GM23338 (cell line): ENCODE measurements at regions not wholly inside any gene's neighbourhood (a gene's known extent, or its start where the extent isn't known, plus 50 kb on each side); places are given as distances from the start of the nearest gene placed in this dataset.

Source experiments
- CREB1 ChIP-seq: fragments of 250-450 bp; sonication (Bioruptor Pico); IDR thresholded peaks from 2 replicates; pipeline ENCODE4 v1.5.0; 2020; ENCODE audit warnings: low read depth, mild to moderate bottlenecking, moderate library complexity
- EZH2 ChIP-seq: fragments of 200-600 bp; sonication (generic); IDR thresholded peaks from one replicate; pipeline ENCODE4 v1.8.0; 2017; ENCODE audit warnings: antibody characterized with exemption, mild to moderate bottlenecking, low read depth; ENCODE audit not compliant: unreplicated experiment
- EZH2phosphoT487 ChIP-seq: fragments of 200-600 bp; sonication (generic); IDR thresholded peaks from one replicate; pipeline ENCODE4 v1.8.1; 2018; ENCODE audit warnings: antibody characterized with exemption; ENCODE audit not compliant: unreplicated experiment
- POLR2AphosphoS5 ChIP-seq: IDR thresholded peaks from 2 replicates; pipeline ENCODE4 v1.6.1; 2016; ENCODE audit warnings: antibody characterized with exemption, low read depth
- TF ChIP-seq, protein P1 (sequence below), 2 experiments: fragments of 200-600 bp in 1 of 2; sonication (generic) in 1 of 2; conservative IDR thresholded peaks; 2 replicates each; pipeline versions ENCODE4 v1.5.1 to v1.6.1; 2016 to 2017; ENCODE audit warnings: antibody characterized with exemption in 2 of 2, low read depth in 2 of 2, mild to moderate bottlenecking in 2 of 2, moderate library complexity in 1 of 2
- TF ChIP-seq, protein P2 (sequence below): IDR thresholded peaks from one replicate; pipeline ENCODE4 v1.6.1; 2018; ENCODE audit warnings: antibody characterized with exemption; ENCODE audit not compliant: unreplicated experiment
- TF ChIP-seq, protein P3 (sequence below): IDR thresholded peaks from 2 replicates; pipeline ENCODE4 v1.6.1; 2016; ENCODE audit warnings: antibody characterized with exemption

GRCh38 chr13:102940143-102940542, 94.3 kb downstream of the ERCC5 start:
- TF ChIP-seq, protein P1, sequence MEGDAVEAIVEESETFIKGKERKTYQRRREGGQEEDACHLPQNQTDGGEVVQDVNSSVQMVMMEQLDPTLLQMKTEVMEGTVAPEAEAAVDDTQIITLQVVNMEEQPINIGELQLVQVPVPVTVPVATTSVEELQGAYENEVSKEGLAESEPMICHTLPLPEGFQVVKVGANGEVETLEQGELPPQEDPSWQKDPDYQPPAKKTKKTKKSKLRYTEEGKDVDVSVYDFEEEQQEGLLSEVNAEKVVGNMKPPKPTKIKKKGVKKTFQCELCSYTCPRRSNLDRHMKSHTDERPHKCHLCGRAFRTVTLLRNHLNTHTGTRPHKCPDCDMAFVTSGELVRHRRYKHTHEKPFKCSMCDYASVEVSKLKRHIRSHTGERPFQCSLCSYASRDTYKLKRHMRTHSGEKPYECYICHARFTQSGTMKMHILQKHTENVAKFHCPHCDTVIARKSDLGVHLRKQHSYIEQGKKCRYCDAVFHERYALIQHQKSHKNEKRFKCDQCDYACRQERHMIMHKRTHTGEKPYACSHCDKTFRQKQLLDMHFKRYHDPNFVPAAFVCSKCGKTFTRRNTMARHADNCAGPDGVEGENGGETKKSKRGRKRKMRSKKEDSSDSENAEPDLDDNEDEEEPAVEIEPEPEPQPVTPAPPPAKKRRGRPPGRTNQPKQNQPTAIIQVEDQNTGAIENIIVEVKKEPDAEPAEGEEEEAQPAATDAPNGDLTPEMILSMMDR (conservative IDR thresholded peaks at IDR 0.05; ENCODE audit: low read depth in 2 of 2), result peak; percentile 58 to 66
- TF ChIP-seq POLR2AphosphoS5 (no peak), EZH2 (no peak), EZH2phosphoT487 (no peak), CREB1 (no peak)
- TF ChIP-seq, protein P2, sequence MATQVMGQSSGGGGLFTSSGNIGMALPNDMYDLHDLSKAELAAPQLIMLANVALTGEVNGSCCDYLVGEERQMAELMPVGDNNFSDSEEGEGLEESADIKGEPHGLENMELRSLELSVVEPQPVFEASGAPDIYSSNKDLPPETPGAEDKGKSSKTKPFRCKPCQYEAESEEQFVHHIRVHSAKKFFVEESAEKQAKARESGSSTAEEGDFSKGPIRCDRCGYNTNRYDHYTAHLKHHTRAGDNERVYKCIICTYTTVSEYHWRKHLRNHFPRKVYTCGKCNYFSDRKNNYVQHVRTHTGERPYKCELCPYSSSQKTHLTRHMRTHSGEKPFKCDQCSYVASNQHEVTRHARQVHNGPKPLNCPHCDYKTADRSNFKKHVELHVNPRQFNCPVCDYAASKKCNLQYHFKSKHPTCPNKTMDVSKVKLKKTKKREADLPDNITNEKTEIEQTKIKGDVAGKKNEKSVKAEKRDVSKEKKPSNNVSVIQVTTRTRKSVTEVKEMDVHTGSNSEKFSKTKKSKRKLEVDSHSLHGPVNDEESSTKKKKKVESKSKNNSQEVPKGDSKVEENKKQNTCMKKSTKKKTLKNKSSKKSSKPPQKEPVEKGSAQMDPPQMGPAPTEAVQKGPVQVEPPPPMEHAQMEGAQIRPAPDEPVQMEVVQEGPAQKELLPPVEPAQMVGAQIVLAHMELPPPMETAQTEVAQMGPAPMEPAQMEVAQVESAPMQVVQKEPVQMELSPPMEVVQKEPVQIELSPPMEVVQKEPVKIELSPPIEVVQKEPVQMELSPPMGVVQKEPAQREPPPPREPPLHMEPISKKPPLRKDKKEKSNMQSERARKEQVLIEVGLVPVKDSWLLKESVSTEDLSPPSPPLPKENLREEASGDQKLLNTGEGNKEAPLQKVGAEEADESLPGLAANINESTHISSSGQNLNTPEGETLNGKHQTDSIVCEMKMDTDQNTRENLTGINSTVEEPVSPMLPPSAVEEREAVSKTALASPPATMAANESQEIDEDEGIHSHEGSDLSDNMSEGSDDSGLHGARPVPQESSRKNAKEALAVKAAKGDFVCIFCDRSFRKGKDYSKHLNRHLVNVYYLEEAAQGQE, result no peak
- TF ChIP-seq, protein P3, sequence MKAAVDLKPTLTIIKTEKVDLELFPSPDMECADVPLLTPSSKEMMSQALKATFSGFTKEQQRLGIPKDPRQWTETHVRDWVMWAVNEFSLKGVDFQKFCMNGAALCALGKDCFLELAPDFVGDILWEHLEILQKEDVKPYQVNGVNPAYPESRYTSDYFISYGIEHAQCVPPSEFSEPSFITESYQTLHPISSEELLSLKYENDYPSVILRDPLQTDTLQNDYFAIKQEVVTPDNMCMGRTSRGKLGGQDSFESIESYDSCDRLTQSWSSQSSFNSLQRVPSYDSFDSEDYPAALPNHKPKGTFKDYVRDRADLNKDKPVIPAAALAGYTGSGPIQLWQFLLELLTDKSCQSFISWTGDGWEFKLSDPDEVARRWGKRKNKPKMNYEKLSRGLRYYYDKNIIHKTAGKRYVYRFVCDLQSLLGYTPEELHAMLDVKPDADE, result no peak
